Nephron (organoid): ENCODE measurements at regions not wholly inside any gene's neighbourhood (a gene's known extent, or its start where the extent isn't known, plus 50 kb on each side); places are given as distances from the start of the nearest gene placed in this dataset.

Source experiments
- H3K27ac Mint-ChIP-seq, 3 experiments: 2 replicates each; pipeline ENCODE4 v1.8.0; 2020; ENCODE audit warnings: mixed read lengths in 3 of 3, mild to moderate bottlenecking in 2 of 3, moderate library complexity in 1 of 3
- H3K27me3 Mint-ChIP-seq: 2 replicates; pipeline ENCODE4 v1.8.0; 2021; ENCODE audit warnings: low read depth, mild to moderate bottlenecking, moderate library complexity, mixed read lengths
- H3K36me3 Mint-ChIP-seq: 2 replicates; pipeline ENCODE4 v1.8.0; 2020; ENCODE audit warnings: low read depth, mixed read lengths
- H3K4me1 Mint-ChIP-seq: 2 replicates; pipeline ENCODE4 v1.8.0; 2020; ENCODE audit warnings: mixed read lengths
- H3K4me3 Mint-ChIP-seq, 3 experiments: 2 replicates each; pipeline ENCODE4 v1.8.0; 2020; ENCODE audit warnings: mild to moderate bottlenecking in 3 of 3, mixed read lengths in 3 of 3, moderate library complexity in 2 of 3
- H3K9me3 Mint-ChIP-seq: 2 replicates; pipeline ENCODE4 v1.8.0; 2020; ENCODE audit warnings: mixed read lengths
- TF ChIP-seq, protein P1 (sequence below), 3 experiments: fragments of 200-600 bp; sonication (generic); IDR thresholded peaks; one replicate each; pipeline ENCODE4 v1.5.0; 2021; ENCODE audit warnings: antibody characterized with exemption in 3 of 3; ENCODE audit not compliant: unreplicated experiment in 3 of 3

DNA sequence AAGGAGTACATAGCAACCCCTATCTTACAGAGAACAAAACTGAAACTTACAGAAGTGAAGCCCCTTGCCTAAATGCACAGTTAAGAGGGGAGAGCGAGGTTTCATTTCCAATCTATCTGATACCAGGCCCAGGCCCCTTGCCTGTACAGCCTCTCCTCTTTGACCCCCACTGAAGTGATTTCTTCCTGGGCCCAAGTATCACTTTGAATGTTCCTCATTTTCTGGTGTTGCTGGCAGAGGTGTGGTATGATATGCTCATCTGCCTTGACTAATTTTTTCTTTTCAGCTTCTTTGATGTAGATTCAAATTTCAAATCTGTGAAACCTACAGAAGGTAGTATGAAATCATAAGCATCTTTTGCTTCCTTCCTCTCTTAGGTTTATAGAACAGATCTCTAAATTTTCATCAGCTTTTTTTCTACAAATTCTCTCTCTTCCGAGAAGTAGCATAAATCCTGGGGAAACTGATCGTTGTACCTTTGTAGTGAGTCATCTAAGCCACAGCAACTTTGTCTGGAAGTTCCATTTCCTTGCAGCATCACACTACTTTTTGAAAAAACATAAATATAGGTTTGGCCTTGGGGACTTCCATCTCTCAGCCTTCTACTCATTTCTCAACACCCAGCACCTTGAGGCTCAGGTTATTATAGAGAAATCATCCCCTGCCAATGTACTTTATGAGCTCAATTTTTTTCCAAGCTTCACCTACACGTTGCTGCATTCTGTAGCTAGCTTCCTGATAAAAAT is 402.4 kb upstream of the PTGER4 start:
- Mint-ChIP-seq H3K4me1 (peaks cover 8% of the 10 kb centered on the region), H3K9me3 (no peaks in the 10 kb centered on the region), H3K27me3 (peaks cover 3% of the 10 kb centered on the region), H3K27ac (no peak overlapping the region), H3K4me3 (no peak overlapping the region), H3K36me3 (no peaks in the 10 kb centered on the region)
- TF ChIP-seq, protein P1, sequence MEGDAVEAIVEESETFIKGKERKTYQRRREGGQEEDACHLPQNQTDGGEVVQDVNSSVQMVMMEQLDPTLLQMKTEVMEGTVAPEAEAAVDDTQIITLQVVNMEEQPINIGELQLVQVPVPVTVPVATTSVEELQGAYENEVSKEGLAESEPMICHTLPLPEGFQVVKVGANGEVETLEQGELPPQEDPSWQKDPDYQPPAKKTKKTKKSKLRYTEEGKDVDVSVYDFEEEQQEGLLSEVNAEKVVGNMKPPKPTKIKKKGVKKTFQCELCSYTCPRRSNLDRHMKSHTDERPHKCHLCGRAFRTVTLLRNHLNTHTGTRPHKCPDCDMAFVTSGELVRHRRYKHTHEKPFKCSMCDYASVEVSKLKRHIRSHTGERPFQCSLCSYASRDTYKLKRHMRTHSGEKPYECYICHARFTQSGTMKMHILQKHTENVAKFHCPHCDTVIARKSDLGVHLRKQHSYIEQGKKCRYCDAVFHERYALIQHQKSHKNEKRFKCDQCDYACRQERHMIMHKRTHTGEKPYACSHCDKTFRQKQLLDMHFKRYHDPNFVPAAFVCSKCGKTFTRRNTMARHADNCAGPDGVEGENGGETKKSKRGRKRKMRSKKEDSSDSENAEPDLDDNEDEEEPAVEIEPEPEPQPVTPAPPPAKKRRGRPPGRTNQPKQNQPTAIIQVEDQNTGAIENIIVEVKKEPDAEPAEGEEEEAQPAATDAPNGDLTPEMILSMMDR (IDR thresholded peaks at IDR 0.05; ENCODE audit: unreplicated experiment in 3 of 3): no peak

GRCh38 chr5:40276426-40277102 is 403.2 kb upstream of the PTGER4 start:
- H3K4me1 Mint-ChIP-seq: peaks cover 8% of the 10 kb centered on the region
- H3K9me3 Mint-ChIP-seq: no peaks in the 10 kb centered on the region
- peaks cover 3% of the 10 kb centered on the region for H3K27me3 Mint-ChIP-seq
- H3K4me3 Mint-ChIP-seq: no peak overlapping the region
- no peaks in the 10 kb centered on the region for H3K36me3 Mint-ChIP-seq
- H3K27ac Mint-ChIP-seq: no peak overlapping the region
- TF ChIP-seq, protein P1 (IDR thresholded peaks at IDR 0.05; ENCODE audit: unreplicated experiment in 3 of 3): no peak

- Mint-ChIP-seq H3K36me3 (no peaks in the 10 kb centered on the region), H3K27ac (no peak overlapping the region), H3K4me3 (no peak overlapping the region), H3K9me3 (no peaks in the 10 kb centered on the region), H3K4me1 (peaks cover 8% of the 10 kb centered on the region), H3K27me3 (peaks cover 3% of the 10 kb centered on the region)
- TF ChIP-seq, protein P1 (IDR thresholded peaks at IDR 0.05; ENCODE audit: unreplicated experiment in 3 of 3): no peak
Measured at GRCh38 chr5:40274568-40274967, 405.1 kb upstream of the PTGER4 start.

- no peaks in the 10 kb centered on the region for H3K9me3 Mint-ChIP-seq
- peaks cover 8% of the 10 kb centered on the region for H3K4me1 Mint-ChIP-seq
- H3K27ac Mint-ChIP-seq: no peak overlapping the region
- H3K36me3 Mint-ChIP-seq: no peaks in the 10 kb centered on the region
- H3K4me3 Mint-ChIP-seq: no peak overlapping the region
- peaks cover 3% of the 10 kb centered on the region for H3K27me3 Mint-ChIP-seq
- TF ChIP-seq, protein P1 (IDR thresholded peaks at IDR 0.05; ENCODE audit: unreplicated experiment in 3 of 3): no peak
Measured at GRCh38 chr5:40273936-40274335, 405.8 kb upstream of the PTGER4 start.

GRCh38 chr5:40271476-40271875 is 408.2 kb upstream of the PTGER4 start:
- TF ChIP-seq, protein P1 (IDR thresholded peaks at IDR 0.05; ENCODE audit: unreplicated experiment in 3 of 3): no peak
- H3K36me3 Mint-ChIP-seq: no peaks in the 10 kb centered on the region
- H3K4me1 Mint-ChIP-seq: peaks cover 8% of the 10 kb centered on the region
- H3K27me3 Mint-ChIP-seq: peaks cover 3% of the 10 kb centered on the region
- no peak overlapping the region for H3K27ac Mint-ChIP-seq
- H3K4me3 Mint-ChIP-seq: no peak overlapping the region
- H3K9me3 Mint-ChIP-seq: no peaks in the 10 kb centered on the region
